Astrocyte of the spinal cord (primary cell): ENCODE measurements at regions not wholly inside any gene's neighbourhood (a gene's known extent, or its start where the extent isn't known, plus 50 kb on each side); places are given as distances from the start of the nearest gene placed in this dataset.
"Not testable (repeated sequence)": the region's sequence is repeated elsewhere in the genome, so short reads cannot be mapped to it uniquely, and the experiment has no call there.

ENCODE experiments used
- DNase-seq: peaks from one replicate; pipeline ENCODE4 v3.0.0; 2011; ENCODE audit warnings: low read depth, low spot score
- H3K4me3 ChIP-seq: 2 replicates; pipeline ENCODE4 v1.5.1; 2011; ENCODE audit warnings: low read depth, mild to moderate bottlenecking, low read length, moderate library complexity
- in situ Hi-C: cut with HindIII; loops from 2 replicates; pipeline ENCODE4 v1.10.0; 2017; ENCODE audit warnings: low sequenced_read_pairs
- TF ChIP-seq, protein P1 (sequence below): IDR thresholded peaks from 2 replicates; pipeline ENCODE4 v1.5.1; 2012; ENCODE audit warnings: low read depth, mild to moderate bottlenecking, low read length, inconsistent platforms

DNA sequence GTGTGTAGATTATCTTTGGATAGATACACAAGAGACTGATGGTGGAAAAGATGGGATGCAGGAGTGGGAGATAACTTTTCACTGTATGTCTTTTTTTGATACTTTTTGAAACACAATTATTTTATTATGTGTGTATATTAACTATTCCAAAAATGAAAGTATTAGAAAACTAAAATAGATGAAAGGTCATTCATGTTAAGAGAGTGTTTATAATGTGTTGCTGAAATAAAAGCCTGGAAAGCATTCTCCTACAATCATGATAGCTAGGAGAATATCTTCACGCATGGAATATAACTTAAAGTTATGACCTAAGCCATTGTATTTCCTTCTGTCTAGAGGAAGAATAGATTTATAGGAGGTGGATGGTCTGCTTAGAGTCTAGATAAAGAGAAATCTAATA, 154.8 kb upstream of the MAST4 start:
- no peak for DNase-seq
- TF ChIP-seq, protein P1, sequence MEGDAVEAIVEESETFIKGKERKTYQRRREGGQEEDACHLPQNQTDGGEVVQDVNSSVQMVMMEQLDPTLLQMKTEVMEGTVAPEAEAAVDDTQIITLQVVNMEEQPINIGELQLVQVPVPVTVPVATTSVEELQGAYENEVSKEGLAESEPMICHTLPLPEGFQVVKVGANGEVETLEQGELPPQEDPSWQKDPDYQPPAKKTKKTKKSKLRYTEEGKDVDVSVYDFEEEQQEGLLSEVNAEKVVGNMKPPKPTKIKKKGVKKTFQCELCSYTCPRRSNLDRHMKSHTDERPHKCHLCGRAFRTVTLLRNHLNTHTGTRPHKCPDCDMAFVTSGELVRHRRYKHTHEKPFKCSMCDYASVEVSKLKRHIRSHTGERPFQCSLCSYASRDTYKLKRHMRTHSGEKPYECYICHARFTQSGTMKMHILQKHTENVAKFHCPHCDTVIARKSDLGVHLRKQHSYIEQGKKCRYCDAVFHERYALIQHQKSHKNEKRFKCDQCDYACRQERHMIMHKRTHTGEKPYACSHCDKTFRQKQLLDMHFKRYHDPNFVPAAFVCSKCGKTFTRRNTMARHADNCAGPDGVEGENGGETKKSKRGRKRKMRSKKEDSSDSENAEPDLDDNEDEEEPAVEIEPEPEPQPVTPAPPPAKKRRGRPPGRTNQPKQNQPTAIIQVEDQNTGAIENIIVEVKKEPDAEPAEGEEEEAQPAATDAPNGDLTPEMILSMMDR, result no peak
- no peak overlapping the region for H3K4me3 ChIP-seq
- in situ Hi-C loops, result no loop called here

DNA sequence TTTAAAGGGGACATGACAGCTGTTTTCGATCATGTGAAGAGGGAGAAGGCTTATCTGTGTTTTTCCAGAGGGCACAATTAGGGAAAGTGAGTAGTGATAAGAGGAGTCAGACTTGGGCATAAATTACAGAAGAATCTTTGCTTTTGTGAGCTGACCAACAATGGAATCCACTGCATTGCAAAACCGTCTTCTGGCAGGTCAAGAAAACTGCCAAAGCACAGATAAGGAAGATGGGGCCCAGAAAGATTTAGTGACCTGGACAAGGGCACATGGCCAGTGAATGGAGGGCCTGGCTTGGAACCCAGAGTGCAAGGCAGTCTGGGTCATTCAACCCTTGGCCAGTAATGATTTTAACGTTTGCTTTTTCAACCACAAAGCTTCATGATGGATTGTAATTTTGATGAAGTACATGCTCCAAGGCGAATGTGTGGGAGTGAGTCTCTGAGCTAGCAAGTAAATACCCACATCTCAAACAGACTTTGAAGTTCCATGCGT, 153.2 kb upstream of the MAST4 start:
- no peak for DNase-seq
- TF ChIP-seq, protein P1, result no peak
- H3K4me3 ChIP-seq, result no peak overlapping the region
- in situ Hi-C loops, result no loop called here

DNA sequence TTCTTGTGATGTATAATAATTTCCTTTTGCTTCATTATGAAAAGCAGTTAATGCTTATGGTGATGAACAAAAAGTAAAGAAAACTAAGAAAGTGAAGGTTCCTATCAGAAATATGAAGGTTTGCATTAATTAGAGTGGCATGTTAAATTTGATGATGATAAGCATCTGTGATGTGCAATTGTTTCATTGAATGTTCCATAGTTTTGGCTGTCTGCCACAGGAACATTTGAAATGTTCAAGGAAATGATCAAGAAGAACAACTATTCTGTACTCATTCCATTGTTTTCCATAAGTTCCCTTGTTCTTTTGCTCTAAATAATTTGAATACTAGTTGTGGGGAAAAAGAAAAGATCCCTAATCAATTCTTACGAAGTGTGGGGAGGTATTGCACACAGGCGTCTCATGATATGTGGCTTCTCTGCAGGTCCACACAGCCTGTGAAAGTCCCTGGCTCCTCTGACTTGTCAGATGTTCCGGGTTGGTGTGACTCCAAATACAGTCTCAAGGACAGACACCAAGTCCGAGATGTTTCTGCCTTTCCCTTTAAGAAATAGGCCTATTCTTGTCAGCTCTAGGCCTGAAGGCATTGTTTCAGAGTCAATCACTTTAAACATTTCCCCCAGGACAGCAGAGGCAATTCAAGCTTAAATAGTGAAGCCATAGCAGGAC, 152.6 kb upstream of the MAST4 start:
- DNase-seq, result no peak
- H3K4me3 ChIP-seq, result no peak overlapping the region
- TF ChIP-seq, protein P1, result no peak
- in situ Hi-C loops, result no loop called here

DNA sequence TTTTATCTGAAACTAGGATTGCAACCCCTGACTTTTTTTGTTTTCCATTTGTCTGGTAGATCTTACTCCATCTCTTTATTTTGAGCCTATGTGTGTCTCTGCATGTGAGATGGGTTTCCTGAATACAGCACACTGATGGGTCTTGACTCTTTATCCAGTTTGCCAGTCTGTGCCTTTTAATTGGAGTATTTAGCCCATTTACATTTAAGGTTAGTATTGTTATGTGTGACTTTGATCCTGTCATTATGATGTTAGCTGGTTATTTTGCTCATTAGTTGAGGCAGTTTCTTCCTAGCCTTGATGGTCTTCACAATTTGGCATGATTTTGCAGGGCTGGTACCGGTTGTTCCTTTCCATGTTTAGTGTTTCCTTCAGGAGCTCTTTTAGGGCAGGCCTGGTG, 148.1 kb upstream of the MAST4 start:
- DNase-seq, H3K4me3 ChIP-seq, in situ Hi-C loops: not testable (repeated sequence)

DNA sequence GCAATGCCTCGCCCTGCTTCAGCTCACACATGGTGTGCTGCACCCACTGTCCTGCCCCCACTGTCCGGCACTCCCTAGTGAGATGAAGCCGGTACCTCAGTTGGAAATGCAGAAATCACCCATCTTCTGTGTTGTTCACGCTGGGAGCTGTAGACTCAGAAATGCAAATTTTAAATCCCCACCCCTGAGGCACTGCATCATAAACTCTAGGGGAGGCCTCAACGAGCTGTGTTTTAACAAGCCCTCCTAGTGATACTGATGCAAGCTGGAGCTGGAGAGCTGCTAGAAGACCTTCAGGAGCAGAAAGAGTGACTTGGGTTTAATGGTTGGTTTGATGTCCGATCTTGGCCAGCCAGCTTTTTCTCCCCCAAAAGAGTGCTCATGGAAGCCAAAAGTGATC, 146.0 kb upstream of the MAST4 start:
- DNase-seq, result no peak
- H3K4me3 ChIP-seq, result no peak overlapping the region
- TF ChIP-seq, protein P1, result no peak
- in situ Hi-C loops, result no loop called here

DNA sequence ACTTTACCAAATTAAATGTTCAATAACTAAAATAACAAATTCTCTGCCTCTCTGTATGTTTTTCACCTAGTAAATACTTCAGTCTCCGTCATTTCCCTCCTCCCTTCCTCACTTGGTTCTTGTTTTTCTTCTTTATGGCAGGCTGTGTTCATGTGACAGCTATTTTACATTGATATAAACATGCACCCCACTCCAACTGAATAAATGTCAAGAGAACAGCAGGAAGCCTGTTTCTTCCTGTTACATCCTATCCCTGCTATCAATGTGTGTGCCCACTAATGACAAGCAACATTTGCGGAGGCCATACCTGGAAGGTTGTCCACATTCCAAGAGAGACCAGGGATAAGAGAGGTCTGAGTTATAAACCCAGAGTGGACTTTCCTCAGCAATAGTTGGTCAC, 145.2 kb upstream of the MAST4 start:
- in situ Hi-C loops, result no loop called here
- H3K4me3 ChIP-seq, result no peak overlapping the region
- no peak for DNase-seq

DNA sequence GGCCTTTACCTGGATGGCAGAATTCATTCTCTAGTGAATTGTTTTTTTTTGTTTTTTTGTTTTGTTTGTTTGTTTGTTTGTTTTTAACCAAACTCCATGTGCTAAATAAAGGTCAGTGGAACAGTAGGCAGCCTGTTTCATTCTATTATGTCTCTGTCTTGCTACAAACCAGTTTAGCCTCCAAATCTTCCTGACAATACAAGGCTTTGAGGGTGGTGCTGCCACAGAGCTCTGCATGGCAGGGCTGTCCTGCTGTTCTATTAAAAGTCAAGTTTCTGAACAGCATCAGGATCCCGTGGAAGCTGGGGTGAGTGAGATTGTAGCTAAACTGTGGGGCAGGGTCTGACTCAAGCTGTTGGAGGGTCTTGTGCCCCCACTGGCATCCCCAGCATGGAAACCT, 144.1 kb upstream of the MAST4 start:
- DNase-seq, result no peak
- in situ Hi-C loops, result no loop called here
- TF ChIP-seq, protein P1, result no peak
- no peak overlapping the region for H3K4me3 ChIP-seq

More for the DNA sequence above, 145.2 kb upstream of the MAST4 start:
- TF ChIP-seq, protein P1, result no peak
